ENCODE measurements at regions not wholly inside any gene's neighbourhood (a gene's known extent, or its start where the extent isn't known, plus 50 kb on each side); places are given as distances from the start of the nearest gene placed in this dataset.

GRCh38 chr12:30111719-30112118, 328.0 kb upstream of the TMTC1 start:
- WGBS, 3 donors: 63 to 69% (median 68%) methylated on average over 2 of the region's 2 CpGs
- intact Hi-C loops (cut with DNase I): no loop called here
- Histone ChIP-seq H3K4me1 (ENCODE audit: insufficient read depth) (no peaks in the 10 kb centered on the region), H3K36me3 (no peaks in the 10 kb centered on the region), H3K9me3 (no peaks in the 10 kb centered on the region), H3K27me3 (no peaks in the 10 kb centered on the region), H3K4me3 (no peak overlapping the region), H3K27ac (no peak overlapping the region)
- no peak for DNase-seq
- TF ChIP-seq POLR2A (IDR thresholded peaks at IDR 0.05): no peak
- TF ChIP-seq EP300 (IDR thresholded peaks at IDR 0.05): no peak
- TF ChIP-seq, protein P1, sequence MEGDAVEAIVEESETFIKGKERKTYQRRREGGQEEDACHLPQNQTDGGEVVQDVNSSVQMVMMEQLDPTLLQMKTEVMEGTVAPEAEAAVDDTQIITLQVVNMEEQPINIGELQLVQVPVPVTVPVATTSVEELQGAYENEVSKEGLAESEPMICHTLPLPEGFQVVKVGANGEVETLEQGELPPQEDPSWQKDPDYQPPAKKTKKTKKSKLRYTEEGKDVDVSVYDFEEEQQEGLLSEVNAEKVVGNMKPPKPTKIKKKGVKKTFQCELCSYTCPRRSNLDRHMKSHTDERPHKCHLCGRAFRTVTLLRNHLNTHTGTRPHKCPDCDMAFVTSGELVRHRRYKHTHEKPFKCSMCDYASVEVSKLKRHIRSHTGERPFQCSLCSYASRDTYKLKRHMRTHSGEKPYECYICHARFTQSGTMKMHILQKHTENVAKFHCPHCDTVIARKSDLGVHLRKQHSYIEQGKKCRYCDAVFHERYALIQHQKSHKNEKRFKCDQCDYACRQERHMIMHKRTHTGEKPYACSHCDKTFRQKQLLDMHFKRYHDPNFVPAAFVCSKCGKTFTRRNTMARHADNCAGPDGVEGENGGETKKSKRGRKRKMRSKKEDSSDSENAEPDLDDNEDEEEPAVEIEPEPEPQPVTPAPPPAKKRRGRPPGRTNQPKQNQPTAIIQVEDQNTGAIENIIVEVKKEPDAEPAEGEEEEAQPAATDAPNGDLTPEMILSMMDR (IDR thresholded peaks at IDR 0.05): no peak

GRCh38 chr12:30110958-30111586, 327.3 kb upstream of the TMTC1 start:
- no peak overlapping the region for H3K27ac ChIP-seq
- H3K4me3 ChIP-seq: no peak overlapping the region
- H3K9me3 ChIP-seq: no peaks in the 10 kb centered on the region
- H3K27me3 ChIP-seq: no peaks in the 10 kb centered on the region
- TF ChIP-seq POLR2A (IDR thresholded peaks at IDR 0.05): no peak
- TF ChIP-seq, protein P1 (IDR thresholded peaks at IDR 0.05): no peak
- TF ChIP-seq EP300 (IDR thresholded peaks at IDR 0.05): no peak
- no peaks in the 10 kb centered on the region for H3K4me1 ChIP-seq (ENCODE audit: insufficient read depth)
- no peak for DNase-seq
- intact Hi-C loops (cut with DNase I): no loop called here
- WGBS, 3 donors: 89 to 93% (median 90%) methylated on average over 6 of the region's 6 CpGs
- no peaks in the 10 kb centered on the region for H3K36me3 ChIP-seq

- no peak for DNase-seq
- H3K36me3 ChIP-seq: no peaks in the 10 kb centered on the region
- no peak overlapping the region for H3K27ac ChIP-seq
- H3K4me1 ChIP-seq (ENCODE audit: insufficient read depth): no peaks in the 10 kb centered on the region
- H3K4me3 ChIP-seq: no peak overlapping the region
- no peaks in the 10 kb centered on the region for H3K9me3 ChIP-seq
- TF ChIP-seq, protein P1 (IDR thresholded peaks at IDR 0.05): no peak
- TF ChIP-seq POLR2A (IDR thresholded peaks at IDR 0.05): no peak
- no peak for TF ChIP-seq EP300 (IDR thresholded peaks at IDR 0.05)
- no peaks in the 10 kb centered on the region for H3K27me3 ChIP-seq
- 90 to 92% (median 91%) methylated on average over 10 to 22 of the region's 22 CpGs for WGBS, 3 donors
- intact Hi-C loops (cut with DNase I): no loop called here
Measured at GRCh38 chr12:30110498-30110897, 326.8 kb upstream of the TMTC1 start.

DNA sequence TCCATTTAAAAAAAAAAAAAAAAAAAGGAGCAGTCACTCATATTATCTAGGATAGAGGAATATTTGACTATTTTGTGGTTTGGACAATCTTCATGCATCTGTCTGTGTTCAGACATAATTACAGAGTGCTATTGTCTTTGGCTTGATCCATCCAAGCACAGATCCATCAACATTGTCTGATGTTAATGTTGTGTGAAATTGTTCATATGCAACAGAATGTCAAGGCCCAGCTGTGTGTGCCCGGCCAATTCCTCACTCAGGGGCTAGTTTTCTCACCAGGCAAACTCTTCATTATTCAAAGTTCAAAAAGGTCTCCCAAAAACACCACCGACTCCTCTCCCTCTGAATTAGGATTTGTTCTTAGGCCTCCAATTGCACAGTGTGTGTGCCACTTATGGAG, 324.9 kb upstream of the TMTC1 start:
- Histone ChIP-seq H3K27ac (no peak overlapping the region), H3K36me3 (no peaks in the 10 kb centered on the region), H3K9me3 (no peaks in the 10 kb centered on the region), H3K27me3 (peaks cover under 1% of the 10 kb centered on the region), H3K4me3 (no peak overlapping the region), H3K4me1 (ENCODE audit: insufficient read depth) (no peaks in the 10 kb centered on the region)
- intact Hi-C loops (cut with DNase I): no loop called here
- no peak for DNase-seq
- TF ChIP-seq POLR2A (IDR thresholded peaks at IDR 0.05): no peak
- TF ChIP-seq EP300 (IDR thresholded peaks at IDR 0.05): no peak
- TF ChIP-seq, protein P1 (IDR thresholded peaks at IDR 0.05): no peak
- WGBS, 3 donors: 92 to 96% (median 95%) methylated on average over 2 of the region's 2 CpGs

All from ovary (tissue), 7 donors.